ENCODE measurements at regions not wholly inside any gene's neighbourhood (a gene's known extent, or its start where the extent isn't known, plus 50 kb on each side); places are given as distances from the start of the nearest gene placed in this dataset.

GRCh38 chr12:89252284-89252683 is 100.0 kb downstream of the DUSP6 start:
- H3K4me1 ChIP-seq (ENCODE audit: insufficient read depth, low read length), result peaks cover 36% of the 10 kb centered on the region
- no peaks in the 10 kb centered on the region for H3K27me3 ChIP-seq (ENCODE audit: low read length)
- no peak overlapping the region for H3K4me3 ChIP-seq (ENCODE audit: low read length)
- no peak for ATAC-seq
- POLR2A ChIA-PET (ENCODE audit: unreplicated experiment), result no interaction called here
- H3K4me2 ChIP-seq (ENCODE audit: low read length), result no peak overlapping the region
- no peaks in the 10 kb centered on the region for H3F3A ChIP-seq (ENCODE audit: low read length, unreplicated experiment)
- no peaks in the 10 kb centered on the region for H4K20me1 ChIP-seq (ENCODE audit: low read length)
- TF ChIP-seq EZH2phosphoT487 (IDR thresholded peaks at IDR 0.05; ENCODE audit: borderline replicate concordance, low read length) (no peak), EZH2 (IDR thresholded peaks at IDR 0.05; ENCODE audit: low read length, unreplicated experiment) (no peak), CTCF (conservative IDR thresholded peaks at IDR 0.05; ENCODE audit: low read depth, low read length) (no peak)
- H3K36me3 ChIP-seq (ENCODE audit: low read depth, low read length), result no peaks in the 10 kb centered on the region
- no peak overlapping the region for H2AFZ ChIP-seq (ENCODE audit: low read length)
- intact Hi-C loops (cut with micrococcal nuclease), result loop anchor here (5.0 kb wide), 1 partner anchor 95 kb away; no protein-coding TSS in a partner anchor
- no TSS peak for BruUV-seq (replicated peaks)
- H3K79me2 ChIP-seq (ENCODE audit: low read length), result no peaks in the 10 kb centered on the region
- no peak overlapping the region for H3K9ac ChIP-seq (ENCODE audit: low read length)
- CTCF ChIA-PET, result no interaction called here
- H3K9me3 ChIP-seq (ENCODE audit: low read length), result no peaks in the 10 kb centered on the region
- no peaks in the 10 kb centered on the region for H3K9me2 ChIP-seq (replicated peaks; ENCODE audit: low read length)
- H3K27ac ChIP-seq (ENCODE audit: low read length), result no peak overlapping the region
- DNase-seq, result no peak

DNA sequence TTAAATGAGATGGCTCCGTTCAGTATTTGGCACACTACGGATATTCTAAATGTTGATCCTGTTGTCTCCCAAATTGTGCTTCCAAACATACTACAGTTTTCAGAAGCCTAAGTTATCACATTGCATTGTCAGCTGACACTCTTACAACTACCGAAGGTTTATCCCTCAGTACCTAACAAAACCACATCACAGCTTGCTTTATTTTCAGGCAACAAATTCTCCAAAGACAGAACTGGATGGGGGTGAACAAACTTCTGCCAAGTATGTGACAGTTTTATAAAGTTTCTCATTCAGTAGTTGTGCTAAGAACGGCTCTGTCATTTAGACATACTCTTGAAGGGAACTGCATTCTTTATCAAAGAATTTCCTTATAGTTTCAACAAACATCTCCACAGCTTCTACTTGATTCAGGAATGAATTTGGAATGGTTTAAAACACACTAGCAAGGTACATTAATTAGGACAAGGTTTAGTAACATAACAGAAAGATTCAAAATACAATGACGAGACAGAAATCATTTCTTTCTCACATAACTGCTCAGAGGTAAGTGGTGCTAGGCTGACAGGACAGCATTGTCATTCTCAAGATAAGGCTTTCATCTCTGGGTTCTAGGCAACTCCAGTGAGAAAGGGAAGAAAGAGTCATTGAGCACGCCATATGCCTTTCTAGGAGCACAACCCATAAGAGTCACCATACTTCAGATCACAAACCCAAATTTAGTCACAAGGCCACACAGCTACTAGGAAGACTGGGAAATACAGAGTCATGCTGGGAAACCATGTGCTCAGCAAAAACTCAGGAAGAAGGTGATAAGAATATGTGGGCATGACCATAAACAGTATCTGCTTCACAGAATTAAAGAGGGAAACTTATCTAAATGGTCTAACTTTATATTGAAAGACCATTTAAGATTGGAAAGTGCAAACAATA is 100.7 kb downstream of the DUSP6 start:
- Histone ChIP-seq H3K27me3 (ENCODE audit: low read length) (no peaks in the 10 kb centered on the region), H3K9me3 (ENCODE audit: low read length) (no peaks in the 10 kb centered on the region), H3K36me3 (ENCODE audit: low read depth, low read length) (no peaks in the 10 kb centered on the region), H3K9me2 (replicated peaks; ENCODE audit: low read length) (no peaks in the 10 kb centered on the region), H3K4me1 (ENCODE audit: insufficient read depth, low read length) (peaks cover 39% of the 10 kb centered on the region), H4K20me1 (ENCODE audit: low read length) (no peaks in the 10 kb centered on the region), H3F3A (ENCODE audit: low read length, unreplicated experiment) (no peaks in the 10 kb centered on the region), H3K4me3 (ENCODE audit: low read length) (no peak overlapping the region), H3K79me2 (ENCODE audit: low read length) (no peaks in the 10 kb centered on the region), H3K9ac (ENCODE audit: low read length) (no peak overlapping the region), H2AFZ (ENCODE audit: low read length) (no peak overlapping the region), H3K4me2 (ENCODE audit: low read length) (no peak overlapping the region), H3K27ac (ENCODE audit: low read length) (no peak overlapping the region)
- TF ChIP-seq EZH2phosphoT487 (IDR thresholded peaks at IDR 0.05; ENCODE audit: borderline replicate concordance, low read length) (no peak), CTCF (conservative IDR thresholded peaks at IDR 0.05; ENCODE audit: low read depth, low read length) (no peak), EZH2 (IDR thresholded peaks at IDR 0.05; ENCODE audit: low read length, unreplicated experiment) (no peak)
- intact Hi-C loops (cut with micrococcal nuclease), result loop anchor here (5.0 kb wide), 1 partner anchor 96 kb away; no protein-coding TSS in a partner anchor
- no TSS peak for BruUV-seq (replicated peaks)
- no peak for ATAC-seq
- CTCF ChIA-PET, result no interaction called here
- POLR2A ChIA-PET (ENCODE audit: unreplicated experiment), result no interaction called here
- DNase-seq, result no peak

- POLR2A ChIA-PET (ENCODE audit: unreplicated experiment), result interaction anchor here (0.5 kb wide), 1 partner anchor 128 kb away, joined by 3 read pairs; no protein-coding TSS in a partner anchor
- Histone ChIP-seq H3K4me2 (ENCODE audit: low read length) (no peak overlapping the region), H3K9me3 (ENCODE audit: low read length) (no peaks in the 10 kb centered on the region), H3K9me2 (replicated peaks; ENCODE audit: low read length) (no peaks in the 10 kb centered on the region), H2AFZ (ENCODE audit: low read length) (no peak overlapping the region), H3K9ac (ENCODE audit: low read length) (no peak overlapping the region), H3K4me1 (ENCODE audit: insufficient read depth, low read length) (peaks cover 39% of the 10 kb centered on the region), H4K20me1 (ENCODE audit: low read length) (no peaks in the 10 kb centered on the region), H3K79me2 (ENCODE audit: low read length) (no peaks in the 10 kb centered on the region), H3K4me3 (ENCODE audit: low read length) (no peak overlapping the region), H3K27me3 (ENCODE audit: low read length) (no peaks in the 10 kb centered on the region), H3F3A (ENCODE audit: low read length, unreplicated experiment) (no peaks in the 10 kb centered on the region), H3K27ac (ENCODE audit: low read length) (no peak overlapping the region), H3K36me3 (ENCODE audit: low read depth, low read length) (no peaks in the 10 kb centered on the region)
- TF ChIP-seq EZH2phosphoT487 (IDR thresholded peaks at IDR 0.05; ENCODE audit: borderline replicate concordance, low read length), result no peak
- no peak for TF ChIP-seq EZH2 (IDR thresholded peaks at IDR 0.05; ENCODE audit: low read length, unreplicated experiment)
- no peak for TF ChIP-seq CTCF (conservative IDR thresholded peaks at IDR 0.05; ENCODE audit: low read depth, low read length)
- BruUV-seq (replicated peaks), result no TSS peak
- CTCF ChIA-PET, result no interaction called here
- ATAC-seq, result no peak
- intact Hi-C loops (cut with micrococcal nuclease), result loop anchor here (5.0 kb wide), 1 partner anchor 97 kb away; no protein-coding TSS in a partner anchor
- no peak for DNase-seq
These were observed 101.7 kb downstream of the DUSP6 start for GRCh38 chr12:89250636-89251035.
